HCT116 (cell line): ENCODE measurements at regions not wholly inside any gene's neighbourhood (a gene's known extent, or its start where the extent isn't known, plus 50 kb on each side); places are given as distances from the start of the nearest gene placed in this dataset.

Experiments used
- ATAC-seq: fragments of 200-7000 bp; cut with Tn5 transposase; 2 replicates; pipeline ENCODE4 v1.9.1; 2020; ENCODE audit warnings: mild to moderate bottlenecking, moderate library complexity
- BruUV-seq: library from RNA; stranded (reverse); fragments of 400-500 nt; replicated peaks from 2 replicates; lab custom pipeline; 2021; lab: Mats Ljungman, UMichigan
- CTCF ChIA-PET: fragments of 300-600 bp; sonication (Branson Sonifier 250); formaldehyde crosslinking; loops from one replicate; lab custom pipeline; 2021; ENCODE audit warnings: antibody characterized with exemption; lab: Charles Lee
- POLR2A ChIA-PET: fragments of 300-600, 350-600 bp; sonication (Branson Sonifier 250); formaldehyde crosslinking; loops from one replicate; lab custom pipeline; 2021; ENCODE audit warnings: antibody characterized with exemption; lab: Charles Lee
- RAD21 ChIA-PET, 2 experiments: fragments of 300-600 bp; sonication (Branson Sonifier 250); formaldehyde crosslinking; loops; one replicate each; lab custom pipeline; 2023; ENCODE audit warnings: low total read pairs in 2 of 2; ENCODE audit not compliant: uncharacterized antibody in 2 of 2, unreplicated experiment in 2 of 2, low non-redundant PET in 1 of 2; lab: Charles Lee
- DNase-seq: peaks from one replicate; pipeline ENCODE4 v3.0.0-alpha.2; 2010; ENCODE audit warnings: low read depth, low spot score
- H2AFZ ChIP-seq: fragments of 200-600 bp; shearing (Covaris generic), sonication (generic); 2 replicates; pipeline ENCODE4 v1.6.1; 2017; ENCODE audit warnings: low read depth, mixed run types, mixed read lengths, antibody characterized with exemption, low read length; ENCODE audit not compliant: poor library complexity, severe bottlenecking
- H3K27ac ChIP-seq: 2 replicates; pipeline ENCODE4 v1.5.1; 2012; ENCODE audit warnings: low read depth, low read length
- H3K27me3 ChIP-seq: fragments of 200-600 bp; sonication (generic); 2 replicates; pipeline ENCODE4 v1.6.1; 2016; ENCODE audit warnings: mixed run types, low read length, mixed read lengths; ENCODE audit not compliant: insufficient read depth
- H3K36me3 ChIP-seq, 2 experiments: fragments of 200-500 bp in 1 of 2; fragments of 200-600 bp in 1 of 2; sonication (Bioruptor generic) in 1 of 2; sonication (generic) in 1 of 2; 2 replicates each; pipeline versions ENCODE4 v1.5.1 to v1.6.1; 2014 to 2016; ENCODE audit warnings: low read length in 2 of 2, inconsistent platforms in 1 of 2, mixed read lengths in 1 of 2, mixed run types in 1 of 2; ENCODE audit not compliant: insufficient read depth in 2 of 2, control insufficient read depth in 1 of 2
- H3K4me1 ChIP-seq, 2 experiments: fragments of 200-600 bp in 1 of 2; sonication (generic) in 1 of 2; 2 replicates each; pipeline versions ENCODE4 v1.5.1 to v1.6.1; 2012 to 2017; ENCODE audit warnings: low read length in 2 of 2, inconsistent platforms in 1 of 2, mild to moderate bottlenecking in 1 of 2, mixed read lengths in 1 of 2, mixed run types in 1 of 2, moderate library complexity in 1 of 2; ENCODE audit not compliant: insufficient read depth in 2 of 2, control insufficient read depth in 1 of 2
- H3K4me2 ChIP-seq: fragments of 200-600 bp; sonication (generic); 2 replicates; pipeline ENCODE4 v1.6.1; 2017; ENCODE audit warnings: mixed run types, low read length, mixed read lengths
- H3K4me3 ChIP-seq, 2 experiments: fragments of 200-600 bp in 1 of 2; sonication (generic) in 1 of 2; replicated peaks in 1 of 2; 2 replicates each; pipeline ENCODE4 v1.5.1; 2011 to 2016; ENCODE audit warnings: low read length in 2 of 2, control low read depth in 1 of 2, low read depth in 1 of 2, mild to moderate bottlenecking in 1 of 2, mixed read lengths in 1 of 2, mixed run types in 1 of 2
- H3K79me2 ChIP-seq: fragments of 200-600 bp; sonication (generic); 2 replicates; pipeline ENCODE4 v1.6.1; 2017; ENCODE audit warnings: mild to moderate bottlenecking, mixed run types, low read length, moderate library complexity, mixed read lengths; ENCODE audit not compliant: insufficient read depth
- H3K9ac ChIP-seq: fragments of 200-600 bp; sonication (generic); 2 replicates; pipeline ENCODE4 v1.6.1; 2016; ENCODE audit warnings: low read length, mixed read lengths
- H3K9me2 ChIP-seq: fragments of 200-600 bp; sonication (generic), shearing (Covaris generic); 2 replicates; pipeline ENCODE4 v1.6.1; 2017; ENCODE audit warnings: mixed run types, mild to moderate bottlenecking, moderate library complexity; ENCODE audit not compliant: insufficient read depth
- H3K9me3 ChIP-seq, 2 experiments: fragments of 200-500 bp in 1 of 2; fragments of 200-600 bp in 1 of 2; sonication (Bioruptor generic) in 1 of 2; sonication (generic) in 1 of 2; 2 replicates each; pipeline ENCODE4 v1.6.1; 2014 to 2017; ENCODE audit warnings: low read length in 2 of 2, mixed read lengths in 2 of 2, inconsistent platforms in 1 of 2, low read depth in 1 of 2, mild to moderate bottlenecking in 1 of 2, mixed run types in 1 of 2, moderate library complexity in 1 of 2; ENCODE audit not compliant: control insufficient read depth in 1 of 2, insufficient read depth in 1 of 2
- H4K20me1 ChIP-seq: fragments of 200-600 bp; sonication (generic), shearing (Covaris generic); 2 replicates; pipeline ENCODE4 v1.6.1; 2017; ENCODE audit warnings: mixed run types, mild to moderate bottlenecking, moderate library complexity; ENCODE audit not compliant: insufficient read depth
- EGR1 ChIP-seq: IDR thresholded peaks from 2 replicates; pipeline ENCODE4 v1.6.1; 2012; ENCODE audit warnings: low read depth
- EZH2phosphoT487 ChIP-seq: fragments of 200-600 bp; IDR thresholded peaks from 2 replicates; pipeline ENCODE4 v1.6.1; 2018; ENCODE audit warnings: antibody characterized with exemption, borderline replicate concordance
- POLR2AphosphoS5 ChIP-seq: IDR thresholded peaks from 2 replicates; pipeline ENCODE4 v1.6.1; 2011; ENCODE audit warnings: mild to moderate bottlenecking, low read depth, low read length, moderate library complexity
- SP1 ChIP-seq: IDR thresholded peaks from 2 replicates; pipeline ENCODE4 v1.6.1; 2012; ENCODE audit warnings: low read depth
- SRF ChIP-seq: IDR thresholded peaks from 2 replicates; pipeline ENCODE4 v1.6.1; 2012; ENCODE audit warnings: low read depth
- TCF7L2 ChIP-seq: IDR thresholded peaks from 2 replicates; pipeline ENCODE4 v1.7.0; 2011; ENCODE audit warnings: borderline replicate concordance, inconsistent platforms; ENCODE audit not compliant: insufficient read depth, insufficient read length; ENCODE audit errors: extremely low read depth
- ZFX ChIP-seq: fragments of 450-650 bp; IDR thresholded peaks from 2 replicates; pipeline ENCODE4 v1.6.1; 2017
- intact Hi-C: fragments of 100-400 bp; cut with micrococcal nuclease; formaldehyde crosslinking; loops from 2 replicates; pipeline ENCODE4 v1.10.0; 2022
- TF ChIP-seq, protein P1 (sequence below), 3 experiments: fragments of 200-600 bp in 1 of 3; sonication (generic) in 1 of 3; IDR thresholded peaks in 2 of 3; conservative IDR thresholded peaks in 1 of 3; 2 replicates each; pipeline ENCODE4 v1.5.1; 2012 to 2017; ENCODE audit warnings: low read depth in 2 of 3, low read length in 2 of 3, antibody characterized with exemption in 1 of 3, borderline replicate concordance in 1 of 3, control low read depth in 1 of 3, mild to moderate bottlenecking in 1 of 3, mixed read lengths in 1 of 3, mixed run types in 1 of 3, moderate library complexity in 1 of 3; ENCODE audit not compliant: insufficient read depth in 1 of 3
- TF ChIP-seq, protein P2 (sequence below): IDR thresholded peaks from 2 replicates; pipeline ENCODE4 v1.6.1; 2011; ENCODE audit warnings: mild to moderate bottlenecking, low read length, moderate library complexity; ENCODE audit not compliant: insufficient replicate concordance; ENCODE audit errors: extremely low read depth
- TF ChIP-seq, protein P3 (sequence below): IDR thresholded peaks from 2 replicates; pipeline ENCODE4 v1.6.1; 2012; ENCODE audit warnings: low read depth

DNA sequence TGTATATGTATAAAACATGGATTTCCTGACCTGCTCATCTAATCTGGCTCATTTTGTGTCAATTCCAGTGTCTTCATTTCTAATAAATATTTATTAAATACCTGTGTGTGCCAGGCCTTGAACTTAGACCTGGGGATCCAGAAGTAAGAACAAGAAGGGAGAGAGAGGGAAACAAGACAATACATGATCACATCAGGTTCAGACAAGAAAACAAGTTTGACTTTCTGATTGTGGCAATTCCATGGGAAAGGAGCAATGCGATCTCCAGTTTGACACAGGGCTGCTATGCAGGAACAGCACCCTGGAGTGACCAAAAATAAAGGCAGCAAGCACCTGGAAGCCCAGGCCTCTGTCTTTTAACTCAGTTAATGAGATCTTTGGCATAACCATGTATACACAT, 198.1 kb upstream of the ACTBL2 start:
- intact Hi-C loops, result no loop called here
- peak overlapping the region; percentile 16 for H2AFZ ChIP-seq
- ChIA-PET POLR2A (no interaction called here), RAD21 (no interaction called here)
- no peaks in the 10 kb centered on the region for H3K27me3 ChIP-seq
- no peak overlapping the region for H3K4me3 ChIP-seq
- DNase-seq, result no peak
- H3K4me2 ChIP-seq, result no peak overlapping the region
- no peaks in the 10 kb centered on the region for H3K9me2 ChIP-seq
- no peaks in the 10 kb centered on the region for H3K36me3 ChIP-seq
- no peaks in the 10 kb centered on the region for H4K20me1 ChIP-seq
- no peak for TF ChIP-seq EZH2phosphoT487
- TF ChIP-seq, protein P1, sequence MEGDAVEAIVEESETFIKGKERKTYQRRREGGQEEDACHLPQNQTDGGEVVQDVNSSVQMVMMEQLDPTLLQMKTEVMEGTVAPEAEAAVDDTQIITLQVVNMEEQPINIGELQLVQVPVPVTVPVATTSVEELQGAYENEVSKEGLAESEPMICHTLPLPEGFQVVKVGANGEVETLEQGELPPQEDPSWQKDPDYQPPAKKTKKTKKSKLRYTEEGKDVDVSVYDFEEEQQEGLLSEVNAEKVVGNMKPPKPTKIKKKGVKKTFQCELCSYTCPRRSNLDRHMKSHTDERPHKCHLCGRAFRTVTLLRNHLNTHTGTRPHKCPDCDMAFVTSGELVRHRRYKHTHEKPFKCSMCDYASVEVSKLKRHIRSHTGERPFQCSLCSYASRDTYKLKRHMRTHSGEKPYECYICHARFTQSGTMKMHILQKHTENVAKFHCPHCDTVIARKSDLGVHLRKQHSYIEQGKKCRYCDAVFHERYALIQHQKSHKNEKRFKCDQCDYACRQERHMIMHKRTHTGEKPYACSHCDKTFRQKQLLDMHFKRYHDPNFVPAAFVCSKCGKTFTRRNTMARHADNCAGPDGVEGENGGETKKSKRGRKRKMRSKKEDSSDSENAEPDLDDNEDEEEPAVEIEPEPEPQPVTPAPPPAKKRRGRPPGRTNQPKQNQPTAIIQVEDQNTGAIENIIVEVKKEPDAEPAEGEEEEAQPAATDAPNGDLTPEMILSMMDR (IDR thresholded peaks at IDR 0.05 in 2 of 3, conservative IDR thresholded peaks at IDR 0.05 in 1 of 3; ENCODE audit: borderline replicate concordance in 1 of 3, insufficient read depth in 1 of 3, low read depth in 2 of 3, low read length in 2 of 3), result no peak
- TF ChIP-seq, protein P2, sequence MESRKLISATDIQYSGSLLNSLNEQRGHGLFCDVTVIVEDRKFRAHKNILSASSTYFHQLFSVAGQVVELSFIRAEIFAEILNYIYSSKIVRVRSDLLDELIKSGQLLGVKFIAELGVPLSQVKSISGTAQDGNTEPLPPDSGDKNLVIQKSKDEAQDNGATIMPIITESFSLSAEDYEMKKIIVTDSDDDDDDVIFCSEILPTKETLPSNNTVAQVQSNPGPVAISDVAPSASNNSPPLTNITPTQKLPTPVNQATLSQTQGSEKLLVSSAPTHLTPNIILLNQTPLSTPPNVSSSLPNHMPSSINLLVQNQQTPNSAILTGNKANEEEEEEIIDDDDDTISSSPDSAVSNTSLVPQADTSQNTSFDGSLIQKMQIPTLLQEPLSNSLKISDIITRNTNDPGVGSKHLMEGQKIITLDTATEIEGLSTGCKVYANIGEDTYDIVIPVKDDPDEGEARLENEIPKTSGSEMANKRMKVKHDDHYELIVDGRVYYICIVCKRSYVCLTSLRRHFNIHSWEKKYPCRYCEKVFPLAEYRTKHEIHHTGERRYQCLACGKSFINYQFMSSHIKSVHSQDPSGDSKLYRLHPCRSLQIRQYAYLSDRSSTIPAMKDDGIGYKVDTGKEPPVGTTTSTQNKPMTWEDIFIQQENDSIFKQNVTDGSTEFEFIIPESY, result no peak
- no peak for TF ChIP-seq EGR1
- TF ChIP-seq ZFX, result no peak
- TF ChIP-seq SP1, result no peak
- TF ChIP-seq TCF7L2, result no peak
- TF ChIP-seq POLR2AphosphoS5, result no peak
- TF ChIP-seq SRF, result no peak
- TF ChIP-seq, protein P3, sequence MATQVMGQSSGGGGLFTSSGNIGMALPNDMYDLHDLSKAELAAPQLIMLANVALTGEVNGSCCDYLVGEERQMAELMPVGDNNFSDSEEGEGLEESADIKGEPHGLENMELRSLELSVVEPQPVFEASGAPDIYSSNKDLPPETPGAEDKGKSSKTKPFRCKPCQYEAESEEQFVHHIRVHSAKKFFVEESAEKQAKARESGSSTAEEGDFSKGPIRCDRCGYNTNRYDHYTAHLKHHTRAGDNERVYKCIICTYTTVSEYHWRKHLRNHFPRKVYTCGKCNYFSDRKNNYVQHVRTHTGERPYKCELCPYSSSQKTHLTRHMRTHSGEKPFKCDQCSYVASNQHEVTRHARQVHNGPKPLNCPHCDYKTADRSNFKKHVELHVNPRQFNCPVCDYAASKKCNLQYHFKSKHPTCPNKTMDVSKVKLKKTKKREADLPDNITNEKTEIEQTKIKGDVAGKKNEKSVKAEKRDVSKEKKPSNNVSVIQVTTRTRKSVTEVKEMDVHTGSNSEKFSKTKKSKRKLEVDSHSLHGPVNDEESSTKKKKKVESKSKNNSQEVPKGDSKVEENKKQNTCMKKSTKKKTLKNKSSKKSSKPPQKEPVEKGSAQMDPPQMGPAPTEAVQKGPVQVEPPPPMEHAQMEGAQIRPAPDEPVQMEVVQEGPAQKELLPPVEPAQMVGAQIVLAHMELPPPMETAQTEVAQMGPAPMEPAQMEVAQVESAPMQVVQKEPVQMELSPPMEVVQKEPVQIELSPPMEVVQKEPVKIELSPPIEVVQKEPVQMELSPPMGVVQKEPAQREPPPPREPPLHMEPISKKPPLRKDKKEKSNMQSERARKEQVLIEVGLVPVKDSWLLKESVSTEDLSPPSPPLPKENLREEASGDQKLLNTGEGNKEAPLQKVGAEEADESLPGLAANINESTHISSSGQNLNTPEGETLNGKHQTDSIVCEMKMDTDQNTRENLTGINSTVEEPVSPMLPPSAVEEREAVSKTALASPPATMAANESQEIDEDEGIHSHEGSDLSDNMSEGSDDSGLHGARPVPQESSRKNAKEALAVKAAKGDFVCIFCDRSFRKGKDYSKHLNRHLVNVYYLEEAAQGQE, result no peak
- TF ChIP-seq, all 23 proteins: peak for 0
- ATAC-seq, result no peak
- H3K79me2 ChIP-seq, result no peaks in the 10 kb centered on the region
- no TSS peak for BruUV-seq
- H3K9ac ChIP-seq, result no peak overlapping the region
- no peaks in the 10 kb centered on the region for H3K9me3 ChIP-seq
- H3K4me1 ChIP-seq, result peaks cover 8 to 39% of the 10 kb centered on the region in 2 experiments; a peak in 3 of 4 replicates
- CTCF ChIA-PET, result no interaction called here
- H3K27ac ChIP-seq, result no peak overlapping the region
